DOHH2 (cell line): ENCODE measurements at regions not wholly inside any gene's neighbourhood (a gene's known extent, or its start where the extent isn't known, plus 50 kb on each side); places are given as distances from the start of the nearest gene placed in this dataset.

Experiments used
- CTCF ChIP-seq: fragments of 200-600 bp; sonication (generic); IDR thresholded peaks from one replicate; pipeline ENCODE4 v1.5.1; 2014; ENCODE audit warnings: antibody characterized with exemption, mild to moderate bottlenecking, low read depth, low read length; ENCODE audit not compliant: poor library complexity, severe bottlenecking
- EZH2phosphoT487 ChIP-seq: fragments of 200-600 bp; sonication (generic); IDR thresholded peaks from 2 replicates; pipeline ENCODE4 v1.6.1; 2017; ENCODE audit warnings: borderline replicate concordance, mild to moderate bottlenecking, antibody characterized with exemption, low read length, moderate library complexity, mixed read lengths

GRCh38 chrX:9233141-9233540, 199.2 kb upstream of the FAM9B start:
- TF ChIP-seq CTCF, result no peak
- no peak for TF ChIP-seq EZH2phosphoT487
